ENCODE measurements at regions not wholly inside any gene's neighbourhood (a gene's known extent, or its start where the extent isn't known, plus 50 kb on each side); places are given as distances from the start of the nearest gene placed in this dataset.

GRCh38 chr3:39587113-39587512, 119.6 kb downstream of the MOBP start:
- TF ChIP-seq CTCF (IDR thresholded peaks at IDR 0.05): no peak
- no peak for TF ChIP-seq EZH2 (IDR thresholded peaks at IDR 0.05)
- no peak for TF ChIP-seq EZH2phosphoT487 (IDR thresholded peaks at IDR 0.05)

Measured in neural progenitor cell (in vitro differentiated cells).